H1 (cell line): ENCODE measurements at regions not wholly inside any gene's neighbourhood (a gene's known extent, or its start where the extent isn't known, plus 50 kb on each side); places are given as distances from the start of the nearest gene placed in this dataset.

ENCODE experiments used
- CTCF ChIA-PET: fragments of 300-600 bp; sonication (Branson Sonifier 250); formaldehyde crosslinking; loops from one replicate; lab custom pipeline; 2021; ENCODE audit not compliant: partially characterized antibody; lab: Charles Lee
- POLR2A ChIA-PET: fragments of 300-600 bp; sonication (Branson Sonifier 250); formaldehyde crosslinking; loops from one replicate; lab custom pipeline; 2021; ENCODE audit warnings: inconsistent platforms; ENCODE audit not compliant: partially characterized antibody; lab: Charles Lee
- DNase-seq, 2 experiments: peaks; one replicate each; pipeline versions ENCODE4 v3.0.0 to v3.0.0-alpha.2; 2010 to 2022; ENCODE audit warnings: low spot score in 2 of 2, low read depth in 1 of 2, mixed read lengths in 1 of 2
- FAIRE-seq: peaks from 2 replicates; lab custom pipeline; 2011; peaks lifted over from hg19 to GRCh38; lab: Jason Lieb, UNC
- H2AFZ ChIP-seq: 2 replicates; pipeline ENCODE4 v1.8.1; 2012; ENCODE audit warnings: low read length, inconsistent platforms
- H2AK5ac ChIP-seq: 2 replicates; pipeline ENCODE4 v1.6.1; 2013; ENCODE audit warnings: low read depth, low read length
- H2BK120ac ChIP-seq: replicated peaks from 2 replicates; pipeline ENCODE3; 2013; ENCODE audit warnings: low read depth, low read length, inconsistent platforms
- H2BK12ac ChIP-seq: 2 replicates; pipeline ENCODE4 v1.6.1; 2013; ENCODE audit warnings: low read depth, low read length
- H2BK15ac ChIP-seq: 2 replicates; pipeline ENCODE4 v1.6.1; 2013; ENCODE audit warnings: low read length
- H2BK20ac ChIP-seq: 2 replicates; pipeline ENCODE4 v1.6.1; 2013; ENCODE audit warnings: low read length
- H2BK5ac ChIP-seq: 2 replicates; pipeline ENCODE4 v1.6.1; 2013; ENCODE audit warnings: low read depth, low read length
- H3K14ac ChIP-seq: 2 replicates; pipeline ENCODE4 v1.6.1; 2013; ENCODE audit warnings: inconsistent platforms; ENCODE audit not compliant: insufficient read length
- H3K18ac ChIP-seq: 2 replicates; pipeline ENCODE4 v1.6.1; 2013; ENCODE audit warnings: low read length; ENCODE audit errors: extremely low read depth
- H3K23ac ChIP-seq: 2 replicates; pipeline ENCODE4 v1.6.1; 2013; ENCODE audit warnings: inconsistent platforms; ENCODE audit not compliant: insufficient read length
- H3K23me2 ChIP-seq: 2 replicates; pipeline ENCODE4 v1.6.1; 2013; ENCODE audit warnings: low read depth, low read length
- H3K27ac ChIP-seq: 2 replicates; pipeline ENCODE4 v1.6.1; 2011; ENCODE audit warnings: low read depth, low read length, inconsistent platforms
- H3K27me3 ChIP-seq, 4 experiments: replicated peaks in 1 of 4; 1 replicate in 1 of 4; 2 replicates in 3 of 4; pipeline versions ENCODE4 v1.6.1 to v1.8.1; 2011 to 2013; ENCODE audit warnings: low read length in 3 of 4, mild to moderate bottlenecking in 3 of 4, inconsistent platforms in 2 of 4, mixed read lengths in 2 of 4, moderate library complexity in 1 of 4; ENCODE audit not compliant: control insufficient read depth in 3 of 4, insufficient read depth in 3 of 4; ENCODE audit errors: extremely low read depth in 1 of 4
- H3K36me3 ChIP-seq, 4 experiments: 2 replicates each; pipeline versions ENCODE4 v1.6.1 to v1.8.1; 2011 to 2013; ENCODE audit warnings: mild to moderate bottlenecking in 4 of 4, low read length in 3 of 4, moderate library complexity in 2 of 4, control low read depth in 1 of 4, inconsistent platforms in 1 of 4; ENCODE audit not compliant: insufficient read depth in 4 of 4, control insufficient read depth in 2 of 4
- H3K4ac ChIP-seq: replicated peaks from 2 replicates; pipeline ENCODE3; 2013; ENCODE audit warnings: low read length, low read depth, mixed read lengths, inconsistent platforms; ENCODE audit not compliant: insufficient read length
- H3K4me1 ChIP-seq, 4 experiments: replicated peaks in 1 of 4; 1 replicate in 1 of 4; 2 replicates in 3 of 4; pipeline versions ENCODE4 v1.6.1 to v1.8.1; 2011 to 2013; ENCODE audit warnings: low read length in 3 of 4, inconsistent platforms in 2 of 4, mixed read lengths in 1 of 4; ENCODE audit not compliant: insufficient read depth in 4 of 4, control insufficient read depth in 3 of 4
- H3K4me2 ChIP-seq, 2 experiments: 2 replicates each; pipeline versions ENCODE4 v1.6.1 to v1.8.1; 2011 to 2013; ENCODE audit warnings: low read depth in 2 of 2, low read length in 2 of 2, control low read depth in 1 of 2, inconsistent platforms in 1 of 2, mild to moderate bottlenecking in 1 of 2; ENCODE audit not compliant: insufficient read depth in 1 of 2
- H3K4me3 ChIP-seq, 4 experiments: fragments of 200-600, 300-600 bp in 1 of 4; sonication (generic), shearing (Covaris generic), sonication (Bioruptor Twin) in 1 of 4; 2 replicates each; pipeline versions ENCODE4 v1.5.1 to v1.8.1; 2011 to 2016; ENCODE audit warnings: low read length in 4 of 4, low read depth in 3 of 4, control low read depth in 2 of 4, inconsistent platforms in 2 of 4, mild to moderate bottlenecking in 2 of 4, mixed read lengths in 1 of 4, moderate library complexity in 1 of 4; ENCODE audit not compliant: insufficient read depth in 2 of 4; ENCODE audit errors: extremely low read depth in 1 of 4
- H3K56ac ChIP-seq: replicated peaks from 2 replicates; pipeline ENCODE3; 2013; ENCODE audit warnings: low read depth, mild to moderate bottlenecking, mixed read lengths, low read length, inconsistent platforms; ENCODE audit not compliant: insufficient read length
- H3K79me1 ChIP-seq: 2 replicates; pipeline ENCODE4 v1.6.1; 2013; ENCODE audit warnings: low read depth, low read length, control low read depth
- H3K79me2 ChIP-seq, 2 experiments: 2 replicates each; pipeline versions ENCODE4 v1.6.1 to v1.8.1; 2012 to 2013; ENCODE audit warnings: low read length in 2 of 2, mild to moderate bottlenecking in 2 of 2, inconsistent platforms in 1 of 2; ENCODE audit not compliant: insufficient read depth in 2 of 2, control insufficient read depth in 1 of 2
- H3K9ac ChIP-seq, 4 experiments: replicated peaks in 1 of 4; 1 replicate in 1 of 4; 2 replicates in 3 of 4; pipeline versions ENCODE4 v1.6.1 to v1.8.1; 2011 to 2013; ENCODE audit warnings: low read depth in 3 of 4, low read length in 3 of 4, control low read depth in 2 of 4, mild to moderate bottlenecking in 2 of 4, moderate library complexity in 2 of 4, inconsistent platforms in 1 of 4; ENCODE audit errors: extremely low read depth in 1 of 4
- H3K9me3 ChIP-seq, 2 experiments: 2 replicates each; pipeline versions ENCODE4 v1.6.1 to v1.8.1; 2012 to 2013; ENCODE audit warnings: mild to moderate bottlenecking in 2 of 2, moderate library complexity in 2 of 2, control low read depth in 1 of 2, inconsistent platforms in 1 of 2, low read depth in 1 of 2, low read length in 1 of 2, mixed read lengths in 1 of 2; ENCODE audit not compliant: insufficient read depth in 2 of 2
- H4K20me1 ChIP-seq, 2 experiments: replicated peaks in 1 of 2; 2 replicates each; pipeline versions ENCODE3 to v1.8.1; 2011 to 2013; ENCODE audit warnings: inconsistent platforms in 2 of 2, low read length in 2 of 2, mild to moderate bottlenecking in 1 of 2; ENCODE audit not compliant: insufficient read depth in 2 of 2, control insufficient read depth in 1 of 2
- H4K5ac ChIP-seq: 2 replicates; pipeline ENCODE4 v1.6.1; 2013; ENCODE audit warnings: low read length, low read depth, mixed read lengths, inconsistent platforms; ENCODE audit not compliant: insufficient read length
- H4K8ac ChIP-seq: 2 replicates; pipeline ENCODE4 v1.8.0; 2013; ENCODE audit warnings: mild to moderate bottlenecking, moderate library complexity, low read length, inconsistent platforms; ENCODE audit not compliant: insufficient read depth; ENCODE audit errors: extremely low read depth
- H4K91ac ChIP-seq: replicated peaks from 2 replicates; pipeline ENCODE3; 2013; ENCODE audit warnings: low read length, mixed read lengths, inconsistent platforms; ENCODE audit not compliant: insufficient read length
- ATF2 ChIP-seq: IDR thresholded peaks from 2 replicates; pipeline ENCODE4 v1.6.1; 2012; ENCODE audit warnings: low read length, inconsistent platforms
- EP300 ChIP-seq, 2 experiments: IDR thresholded peaks; 1 replicate in 1 of 2; 2 replicates in 1 of 2; pipeline ENCODE4 v1.6.1; 2011 to 2012; ENCODE audit warnings: low read depth in 2 of 2, low read length in 2 of 2, mild to moderate bottlenecking in 2 of 2, borderline replicate concordance in 1 of 2, inconsistent platforms in 1 of 2, moderate library complexity in 1 of 2
- HDAC2 ChIP-seq, 2 experiments: fragments of 300-600 bp in 1 of 2; sonication (generic) in 1 of 2; IDR thresholded peaks; 2 replicates each; pipeline ENCODE4 v1.6.1; 2011 to 2012; ENCODE audit warnings: low read depth in 2 of 2, low read length in 2 of 2, mild to moderate bottlenecking in 2 of 2, moderate library complexity in 2 of 2, borderline replicate concordance in 1 of 2, inconsistent platforms in 1 of 2
- SUZ12 ChIP-seq: fragments of 200-600 bp; sonication (generic); IDR thresholded peaks from 2 replicates; pipeline ENCODE4 v1.6.1; 2012; ENCODE audit warnings: mild to moderate bottlenecking, inconsistent platforms, low read length, moderate library complexity, mixed read lengths
- WGBS, 2 experiments: shearing (Covaris generic) in 1 of 2; methylation state at CpG; one replicate each; pipeline versions ENCODE4 v1.1.6 to v1.1.7; 2013 to 2015; ENCODE audit warnings: low lambda C conversion rate in 2 of 2, mixed read lengths in 2 of 2, inconsistent platforms in 1 of 2, low coverage in 1 of 2, missing lambda C conversion rate in 1 of 2; ENCODE audit not compliant: insufficient replicate concordance in 2 of 2, insufficient coverage in 1 of 2, insufficient read length in 1 of 2; ENCODE audit errors: extremely low coverage in 1 of 2, missing lambda C conversion rate in 1 of 2; 5-methylcytosine and 5-hydroxymethylcytosine counted together

GRCh38 chr18:72013427-72013850, 530.7 kb downstream of the CBLN2 start:
- Histone ChIP-seq H2BK20ac (no peak overlapping the region), H4K91ac (no peak overlapping the region), H3K9ac (no peak overlapping the region), H3K14ac (no peak overlapping the region), H2BK15ac (no peak overlapping the region), H2BK12ac (no peak overlapping the region), H3K56ac (no peak overlapping the region), H3K36me3 (no peaks in the 10 kb centered on the region), H4K8ac (no peak overlapping the region), H2AK5ac (no peak overlapping the region), H2BK120ac (no peak overlapping the region), H3K9me3 (peaks cover 22 to 44% of the 10 kb centered on the region in 2 experiments; a peak in 3 of 4 replicates), H3K4me3 (no peak overlapping the region), H3K4me1 (no peaks in the 10 kb centered on the region), H3K18ac (no peak overlapping the region), H3K79me2 (no peaks in the 10 kb centered on the region), H2AFZ (no peak overlapping the region)
- FAIRE-seq, result no peak
- ChIA-PET CTCF (no interaction called here), POLR2A (no interaction called here)
- WGBS, 2 experiments, result 83% methylated on average over 4 of the region's 4 CpGs; no CpG with 5 or more reads in 1 of the 2 experiments
- no peak for TF ChIP-seq HDAC2 (IDR thresholded peaks at IDR 0.05; ENCODE audit: borderline replicate concordance in 1 of 2, low read depth in 2 of 2, low read length in 2 of 2)
- no peak for TF ChIP-seq EP300 (IDR thresholded peaks at IDR 0.05; ENCODE audit: borderline replicate concordance in 1 of 2, low read depth in 2 of 2, low read length in 2 of 2)
- TF ChIP-seq SUZ12, result no peak
- TF ChIP-seq ATF2, result no peak
- TF ChIP-seq, all 59 proteins: peak for 0
- Histone ChIP-seq H3K27me3 (no peaks in the 10 kb centered on the region), H4K5ac (no peak overlapping the region), H3K4me2 (no peak overlapping the region), H3K4ac (no peak overlapping the region), H4K20me1 (no peaks in the 10 kb centered on the region), H3K79me1 (no peaks in the 10 kb centered on the region), H2BK5ac (no peak overlapping the region), H3K23ac (no peak overlapping the region), H3K27ac (no peak overlapping the region), H3K23me2 (no peaks in the 10 kb centered on the region)
- DNase-seq, result no peak
